H1 (cell line): ENCODE measurements at regions not wholly inside any gene's neighbourhood (a gene's known extent, or its start where the extent isn't known, plus 50 kb on each side); places are given as distances from the start of the nearest gene placed in this dataset.

ENCODE experiments used
- CTCF ChIA-PET: fragments of 300-600 bp; sonication (Branson Sonifier 250); formaldehyde crosslinking; loops from one replicate; lab custom pipeline; 2021; ENCODE audit not compliant: partially characterized antibody; lab: Charles Lee
- POLR2A ChIA-PET: fragments of 300-600 bp; sonication (Branson Sonifier 250); formaldehyde crosslinking; loops from one replicate; lab custom pipeline; 2021; ENCODE audit warnings: inconsistent platforms; ENCODE audit not compliant: partially characterized antibody; lab: Charles Lee
- DNase-seq, 2 experiments: peaks; one replicate each; pipeline versions ENCODE4 v3.0.0 to v3.0.0-alpha.2; 2010 to 2022; ENCODE audit warnings: low spot score in 2 of 2, low read depth in 1 of 2, mixed read lengths in 1 of 2
- FAIRE-seq: peaks from 2 replicates; lab custom pipeline; 2011; peaks lifted over from hg19 to GRCh38; lab: Jason Lieb, UNC
- H2AFZ ChIP-seq: 2 replicates; pipeline ENCODE4 v1.8.1; 2012; ENCODE audit warnings: low read length, inconsistent platforms
- H2AK5ac ChIP-seq: 2 replicates; pipeline ENCODE4 v1.6.1; 2013; ENCODE audit warnings: low read depth, low read length
- H2BK120ac ChIP-seq: replicated peaks from 2 replicates; pipeline ENCODE3; 2013; ENCODE audit warnings: low read depth, low read length, inconsistent platforms
- H2BK12ac ChIP-seq: 2 replicates; pipeline ENCODE4 v1.6.1; 2013; ENCODE audit warnings: low read depth, low read length
- H2BK15ac ChIP-seq: 2 replicates; pipeline ENCODE4 v1.6.1; 2013; ENCODE audit warnings: low read length
- H2BK20ac ChIP-seq: 2 replicates; pipeline ENCODE4 v1.6.1; 2013; ENCODE audit warnings: low read length
- H2BK5ac ChIP-seq: 2 replicates; pipeline ENCODE4 v1.6.1; 2013; ENCODE audit warnings: low read depth, low read length
- H3K14ac ChIP-seq: 2 replicates; pipeline ENCODE4 v1.6.1; 2013; ENCODE audit warnings: inconsistent platforms; ENCODE audit not compliant: insufficient read length
- H3K18ac ChIP-seq: 2 replicates; pipeline ENCODE4 v1.6.1; 2013; ENCODE audit warnings: low read length; ENCODE audit errors: extremely low read depth
- H3K23ac ChIP-seq: 2 replicates; pipeline ENCODE4 v1.6.1; 2013; ENCODE audit warnings: inconsistent platforms; ENCODE audit not compliant: insufficient read length
- H3K23me2 ChIP-seq: 2 replicates; pipeline ENCODE4 v1.6.1; 2013; ENCODE audit warnings: low read depth, low read length
- H3K27ac ChIP-seq: 2 replicates; pipeline ENCODE4 v1.6.1; 2011; ENCODE audit warnings: low read depth, low read length, inconsistent platforms
- H3K27me3 ChIP-seq, 4 experiments: replicated peaks in 1 of 4; 1 replicate in 1 of 4; 2 replicates in 3 of 4; pipeline versions ENCODE4 v1.6.1 to v1.8.1; 2011 to 2013; ENCODE audit warnings: low read length in 3 of 4, mild to moderate bottlenecking in 3 of 4, inconsistent platforms in 2 of 4, mixed read lengths in 2 of 4, moderate library complexity in 1 of 4; ENCODE audit not compliant: control insufficient read depth in 3 of 4, insufficient read depth in 3 of 4; ENCODE audit errors: extremely low read depth in 1 of 4
- H3K36me3 ChIP-seq, 4 experiments: 2 replicates each; pipeline versions ENCODE4 v1.6.1 to v1.8.1; 2011 to 2013; ENCODE audit warnings: mild to moderate bottlenecking in 4 of 4, low read length in 3 of 4, moderate library complexity in 2 of 4, control low read depth in 1 of 4, inconsistent platforms in 1 of 4; ENCODE audit not compliant: insufficient read depth in 4 of 4, control insufficient read depth in 2 of 4
- H3K4ac ChIP-seq: replicated peaks from 2 replicates; pipeline ENCODE3; 2013; ENCODE audit warnings: low read length, low read depth, mixed read lengths, inconsistent platforms; ENCODE audit not compliant: insufficient read length
- H3K4me1 ChIP-seq, 4 experiments: replicated peaks in 1 of 4; 1 replicate in 1 of 4; 2 replicates in 3 of 4; pipeline versions ENCODE4 v1.6.1 to v1.8.1; 2011 to 2013; ENCODE audit warnings: low read length in 3 of 4, inconsistent platforms in 2 of 4, mixed read lengths in 1 of 4; ENCODE audit not compliant: insufficient read depth in 4 of 4, control insufficient read depth in 3 of 4
- H3K4me2 ChIP-seq, 2 experiments: 2 replicates each; pipeline versions ENCODE4 v1.6.1 to v1.8.1; 2011 to 2013; ENCODE audit warnings: low read depth in 2 of 2, low read length in 2 of 2, control low read depth in 1 of 2, inconsistent platforms in 1 of 2, mild to moderate bottlenecking in 1 of 2; ENCODE audit not compliant: insufficient read depth in 1 of 2
- H3K4me3 ChIP-seq, 4 experiments: fragments of 200-600, 300-600 bp in 1 of 4; sonication (generic), shearing (Covaris generic), sonication (Bioruptor Twin) in 1 of 4; 2 replicates each; pipeline versions ENCODE4 v1.5.1 to v1.8.1; 2011 to 2016; ENCODE audit warnings: low read length in 4 of 4, low read depth in 3 of 4, control low read depth in 2 of 4, inconsistent platforms in 2 of 4, mild to moderate bottlenecking in 2 of 4, mixed read lengths in 1 of 4, moderate library complexity in 1 of 4; ENCODE audit not compliant: insufficient read depth in 2 of 4; ENCODE audit errors: extremely low read depth in 1 of 4
- H3K56ac ChIP-seq: replicated peaks from 2 replicates; pipeline ENCODE3; 2013; ENCODE audit warnings: low read depth, mild to moderate bottlenecking, mixed read lengths, low read length, inconsistent platforms; ENCODE audit not compliant: insufficient read length
- H3K79me1 ChIP-seq: 2 replicates; pipeline ENCODE4 v1.6.1; 2013; ENCODE audit warnings: low read depth, low read length, control low read depth
- H3K79me2 ChIP-seq, 2 experiments: 2 replicates each; pipeline versions ENCODE4 v1.6.1 to v1.8.1; 2012 to 2013; ENCODE audit warnings: low read length in 2 of 2, mild to moderate bottlenecking in 2 of 2, inconsistent platforms in 1 of 2; ENCODE audit not compliant: insufficient read depth in 2 of 2, control insufficient read depth in 1 of 2
- H3K9ac ChIP-seq, 4 experiments: replicated peaks in 1 of 4; 1 replicate in 1 of 4; 2 replicates in 3 of 4; pipeline versions ENCODE4 v1.6.1 to v1.8.1; 2011 to 2013; ENCODE audit warnings: low read depth in 3 of 4, low read length in 3 of 4, control low read depth in 2 of 4, mild to moderate bottlenecking in 2 of 4, moderate library complexity in 2 of 4, inconsistent platforms in 1 of 4; ENCODE audit errors: extremely low read depth in 1 of 4
- H3K9me3 ChIP-seq, 2 experiments: 2 replicates each; pipeline versions ENCODE4 v1.6.1 to v1.8.1; 2012 to 2013; ENCODE audit warnings: mild to moderate bottlenecking in 2 of 2, moderate library complexity in 2 of 2, control low read depth in 1 of 2, inconsistent platforms in 1 of 2, low read depth in 1 of 2, low read length in 1 of 2, mixed read lengths in 1 of 2; ENCODE audit not compliant: insufficient read depth in 2 of 2
- H4K20me1 ChIP-seq, 2 experiments: replicated peaks in 1 of 2; 2 replicates each; pipeline versions ENCODE3 to v1.8.1; 2011 to 2013; ENCODE audit warnings: inconsistent platforms in 2 of 2, low read length in 2 of 2, mild to moderate bottlenecking in 1 of 2; ENCODE audit not compliant: insufficient read depth in 2 of 2, control insufficient read depth in 1 of 2
- H4K5ac ChIP-seq: 2 replicates; pipeline ENCODE4 v1.6.1; 2013; ENCODE audit warnings: low read length, low read depth, mixed read lengths, inconsistent platforms; ENCODE audit not compliant: insufficient read length
- H4K8ac ChIP-seq: 2 replicates; pipeline ENCODE4 v1.8.0; 2013; ENCODE audit warnings: mild to moderate bottlenecking, moderate library complexity, low read length, inconsistent platforms; ENCODE audit not compliant: insufficient read depth; ENCODE audit errors: extremely low read depth
- H4K91ac ChIP-seq: replicated peaks from 2 replicates; pipeline ENCODE3; 2013; ENCODE audit warnings: low read length, mixed read lengths, inconsistent platforms; ENCODE audit not compliant: insufficient read length
- ATF2 ChIP-seq: IDR thresholded peaks from 2 replicates; pipeline ENCODE4 v1.6.1; 2012; ENCODE audit warnings: low read length, inconsistent platforms
- ATF3 ChIP-seq: IDR thresholded peaks from 2 replicates; pipeline ENCODE4 v1.6.1; 2011; ENCODE audit warnings: low read depth, mild to moderate bottlenecking, low read length; ENCODE audit not compliant: insufficient read depth
- CBX5 ChIP-seq: fragments of 300-800, 300-1000 bp; sonication (generic); IDR thresholded peaks from 2 replicates; pipeline ENCODE4 v1.7.1; 2016; ENCODE audit warnings: antibody characterized with exemption, low read length, low read depth
- CBX8 ChIP-seq: fragments of 300-800, 300-1000 bp; sonication (generic); IDR thresholded peaks from 2 replicates; pipeline ENCODE4 v1.7.1; 2016; ENCODE audit warnings: low read depth, low read length, borderline replicate concordance
- CREB1 ChIP-seq: IDR thresholded peaks from 2 replicates; pipeline ENCODE4 v1.6.1; 2012; ENCODE audit warnings: inconsistent platforms
- GTF2F1 ChIP-seq: IDR thresholded peaks from 2 replicates; pipeline ENCODE4 v1.6.1; 2012; ENCODE audit warnings: low read depth, low read length, improper control_type of control experiment, borderline replicate concordance
- MAX ChIP-seq: IDR thresholded peaks from 2 replicates; pipeline ENCODE4 v1.6.1; 2012; ENCODE audit warnings: inconsistent platforms
- PHF8 ChIP-seq: fragments of 200-600 bp; sonication (generic); conservative IDR thresholded peaks from 2 replicates; pipeline ENCODE4 v1.7.1; 2012; ENCODE audit warnings: low read depth, mild to moderate bottlenecking, inconsistent platforms, low read length, moderate library complexity
- RAD21 ChIP-seq, 2 experiments: IDR thresholded peaks in 1 of 2; conservative IDR thresholded peaks in 1 of 2; 2 replicates each; pipeline ENCODE4 v1.6.1; 2011; ENCODE audit warnings: low read depth in 2 of 2, low read length in 2 of 2, improper control_type of control experiment in 1 of 2, inconsistent platforms in 1 of 2, mild to moderate bottlenecking in 1 of 2, moderate library complexity in 1 of 2
- RBBP5 ChIP-seq: IDR thresholded peaks from 2 replicates; pipeline ENCODE4 v1.7.1; 2012; ENCODE audit warnings: low read depth, mild to moderate bottlenecking, inconsistent platforms, low read length, moderate library complexity, borderline replicate concordance
- RFX5 ChIP-seq: IDR thresholded peaks from 2 replicates; pipeline ENCODE4 v1.6.1; 2011; ENCODE audit warnings: low read depth, low read length, improper control_type of control experiment, borderline replicate concordance
- SIN3A ChIP-seq, 2 experiments: IDR thresholded peaks in 1 of 2; conservative IDR thresholded peaks in 1 of 2; 2 replicates each; pipeline ENCODE4 v1.6.1; 2011 to 2012; ENCODE audit warnings: low read length in 2 of 2, improper control_type of control experiment in 1 of 2, low read depth in 1 of 2, mild to moderate bottlenecking in 1 of 2
- YY1 ChIP-seq: IDR thresholded peaks from 2 replicates; pipeline ENCODE4 v1.6.1; 2011; ENCODE audit warnings: low read depth, mild to moderate bottlenecking, low read length

GRCh38 chr13:58324161-58324560 is 692.6 kb downstream of the PCDH17 start:
- H3K36me3 ChIP-seq = no peaks in the 10 kb centered on the region
- H3K4me3 ChIP-seq = no peak overlapping the region
- no peak overlapping the region for H3K18ac ChIP-seq
- no peak overlapping the region for H2BK5ac ChIP-seq
- H3K4me1 ChIP-seq = no peaks in the 10 kb centered on the region
- no peak overlapping the region for H3K56ac ChIP-seq
- no peaks in the 10 kb centered on the region for H3K9me3 ChIP-seq
- no peak overlapping the region for H3K14ac ChIP-seq
- no peak overlapping the region for H3K9ac ChIP-seq
- no peak overlapping the region for H3K23ac ChIP-seq
- H3K27ac ChIP-seq = no peak overlapping the region
- H3K23me2 ChIP-seq = no peaks in the 10 kb centered on the region
- no peak for DNase-seq
- no peaks in the 10 kb centered on the region for H3K27me3 ChIP-seq
- H4K91ac ChIP-seq = no peak overlapping the region
- FAIRE-seq = no peak
- H2BK15ac ChIP-seq = no peak overlapping the region
- ChIA-PET CTCF (no interaction called here), POLR2A (no interaction called here)
- no peak overlapping the region for H2AFZ ChIP-seq
- H2BK20ac ChIP-seq = no peak overlapping the region
- no peak overlapping the region for H4K5ac ChIP-seq
- no peaks in the 10 kb centered on the region for H3K79me2 ChIP-seq
- no peaks in the 10 kb centered on the region for H3K79me1 ChIP-seq
- H3K4me2 ChIP-seq = no peak overlapping the region
- no peak overlapping the region for H4K8ac ChIP-seq
- no peak overlapping the region for H2AK5ac ChIP-seq
- no peak overlapping the region for H3K4ac ChIP-seq
- no peak overlapping the region for H2BK12ac ChIP-seq
- H2BK120ac ChIP-seq = no peak overlapping the region
- H4K20me1 ChIP-seq = no peaks in the 10 kb centered on the region
- TF ChIP-seq CBX5 = no peak
- no peak for TF ChIP-seq PHF8
- TF ChIP-seq RBBP5 = no peak
- TF ChIP-seq CREB1 = no peak
- TF ChIP-seq ATF2 = no peak
- no peak for TF ChIP-seq SIN3A (conservative IDR thresholded peaks at IDR 0.05 in 1 of 2, IDR thresholded peaks at IDR 0.05 in 1 of 2; ENCODE audit: low read depth in 1 of 2, low read length in 2 of 2)
- TF ChIP-seq CBX8 = no peak
- TF ChIP-seq GTF2F1 = no peak
- no peak for TF ChIP-seq MAX
- TF ChIP-seq RFX5 = no peak
- TF ChIP-seq YY1 = no peak
- TF ChIP-seq ATF3 = no peak
- no peak for TF ChIP-seq RAD21 (IDR thresholded peaks at IDR 0.05 in 1 of 2, conservative IDR thresholded peaks at IDR 0.05 in 1 of 2; ENCODE audit: low read depth in 2 of 2, low read length in 2 of 2)
